Activated CD4-positive, alpha-beta T cell treated with anti-CD3 and anti-CD28 coated beads, Interleukin-2, amount 50 U/mL, for 16 hours (primary cell): ENCODE measurements at regions not wholly inside any gene's neighbourhood (a gene's known extent, or its start where the extent isn't known, plus 50 kb on each side); places are given as distances from the start of the nearest gene placed in this dataset.
"Not testable (repeated sequence)": the region's sequence is repeated elsewhere in the genome, so short reads cannot be mapped to it uniquely, and the experiment has no call there.

ENCODE experiments used
- DNase-seq: peaks from one replicate; pipeline ENCODE4 v3.0.0-alpha.2; 2020

DNA sequence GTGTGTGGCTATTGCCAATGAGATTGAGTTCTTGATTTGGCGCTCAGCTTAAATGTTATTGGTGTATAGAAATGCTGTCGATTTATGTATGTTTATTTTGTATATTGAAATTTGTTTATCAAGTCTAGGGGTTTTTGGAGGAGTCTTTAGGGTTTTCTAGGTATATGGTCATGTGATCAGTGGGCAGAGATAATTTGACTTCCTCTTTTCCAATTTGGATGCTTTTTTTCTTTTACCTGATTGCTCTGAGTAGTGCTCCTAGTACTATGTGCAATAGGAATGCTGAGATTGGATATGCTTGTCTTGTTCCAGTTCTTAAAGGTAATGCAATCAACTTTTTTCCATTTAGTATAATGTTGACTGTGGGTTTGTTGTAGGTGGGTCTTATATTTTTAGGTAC lies 99.8 kb upstream of the PMCH start:
- DNase-seq, result no peak

DNA sequence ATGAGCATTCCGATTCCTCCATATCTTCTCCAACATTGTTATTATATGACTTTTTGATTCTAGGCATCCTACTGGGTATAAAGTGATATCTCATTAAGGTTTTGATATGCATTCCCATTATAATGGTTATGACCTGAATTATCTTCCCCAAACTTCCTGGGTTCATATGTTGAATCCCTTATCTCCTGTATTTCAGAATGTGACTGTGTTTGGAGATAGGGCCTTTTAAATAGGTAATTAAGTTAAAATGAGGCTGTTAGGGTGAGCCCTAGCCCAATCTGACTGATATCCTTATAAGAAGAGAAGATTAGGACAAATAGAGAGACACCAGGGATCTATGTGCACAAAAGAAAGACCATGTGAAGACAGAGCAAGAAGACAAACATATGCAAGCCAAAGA lies 96.9 kb upstream of the PMCH start:
- no peak for DNase-seq

- not testable (repeated sequence) for DNase-seq
Measured at GRCh38 chr12:102291498-102292440, 94.1 kb upstream of the PMCH start.

- DNase-seq, result not testable (repeated sequence)
Measured at GRCh38 chr12:102289702-102290101, 92.1 kb upstream of the PMCH start.

GRCh38 chr12:102281231-102281630 lies 83.6 kb upstream of the PMCH start:
- DNase-seq, result no peak

DNA sequence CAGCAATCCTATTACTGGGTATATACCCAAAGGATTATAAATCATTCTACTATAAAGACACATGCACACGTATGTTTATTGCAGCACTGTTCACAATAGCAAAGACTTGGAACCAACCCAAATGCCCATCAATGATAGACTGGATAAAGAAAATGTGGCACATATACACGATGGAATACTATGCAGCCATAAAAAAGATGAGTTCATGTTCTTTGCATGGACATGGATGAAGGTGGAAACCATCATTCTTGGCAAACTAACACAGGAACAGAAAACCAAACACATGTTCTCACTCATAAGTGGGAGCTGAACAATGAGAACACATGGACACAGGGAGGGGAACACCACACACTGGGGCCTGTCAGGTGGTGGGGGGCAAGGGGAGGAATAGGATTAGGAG lies 58.1 kb upstream of the PMCH start:
- DNase-seq, result not testable (repeated sequence)

- not testable (repeated sequence) for DNase-seq
Measured at GRCh38 chr12:102251005-102251404, 53.4 kb upstream of the PMCH start.

GRCh38 chr12:102249079-102249841 lies 51.6 kb upstream of the PMCH start:
- DNase-seq, result no peak
